Mesendoderm (in vitro differentiated cells): ENCODE measurements at regions not wholly inside any gene's neighbourhood (a gene's known extent, or its start where the extent isn't known, plus 50 kb on each side); places are given as distances from the start of the nearest gene placed in this dataset.
"Not testable (repeated sequence)": the region's sequence is repeated elsewhere in the genome, so short reads cannot be mapped to it uniquely, and the experiment has no call there.

Source experiments
- DNase-seq: peaks from one replicate; pipeline ENCODE4 v3.0.0; 2013
- H2AK5ac ChIP-seq: 2 replicates; pipeline ENCODE4 v1.6.1; 2013; ENCODE audit warnings: low read length, inconsistent platforms
- H2BK120ac ChIP-seq: 2 replicates; pipeline ENCODE4 v1.6.1; 2013; ENCODE audit warnings: low read depth, mild to moderate bottlenecking, low read length, moderate library complexity, mixed read lengths
- H2BK15ac ChIP-seq: replicated peaks from 2 replicates; pipeline ENCODE4 v1.6.1; 2013; ENCODE audit warnings: low read depth, mild to moderate bottlenecking, moderate library complexity
- H2BK5ac ChIP-seq: 2 replicates; pipeline ENCODE4 v1.6.1; 2013; ENCODE audit warnings: low read length, inconsistent platforms
- H3K18ac ChIP-seq: 2 replicates; pipeline ENCODE4 v1.6.1; 2013; ENCODE audit warnings: mild to moderate bottlenecking, low read length, mixed read lengths
- H3K23ac ChIP-seq: one replicate; pipeline ENCODE4 v1.6.1; 2013; ENCODE audit warnings: low read length
- H3K27ac ChIP-seq: 2 replicates; pipeline ENCODE4 v1.5.1; 2013; ENCODE audit warnings: low read depth, mild to moderate bottlenecking, inconsistent platforms, low read length, moderate library complexity
- H3K27me3 ChIP-seq: 2 replicates; pipeline ENCODE4 v1.6.1; 2013; ENCODE audit warnings: low read length, control low read depth, mild to moderate bottlenecking, inconsistent platforms; ENCODE audit not compliant: insufficient read depth, poor library complexity
- H3K36me3 ChIP-seq: 2 replicates; pipeline ENCODE4 v1.6.1; 2013; ENCODE audit warnings: low read length, inconsistent platforms; ENCODE audit not compliant: control insufficient read depth, insufficient read depth
- H3K4ac ChIP-seq: one replicate; pipeline ENCODE4 v1.6.1; 2013; ENCODE audit warnings: low read depth, mild to moderate bottlenecking, low read length, moderate library complexity
- H3K4me1 ChIP-seq: 2 replicates; pipeline ENCODE4 v1.6.1; 2013; ENCODE audit warnings: low read depth, low read length, inconsistent platforms; ENCODE audit not compliant: control insufficient read depth
- H3K4me2 ChIP-seq: 2 replicates; pipeline ENCODE4 v1.6.1; 2013; ENCODE audit warnings: low read length
- H3K4me3 ChIP-seq: 2 replicates; pipeline ENCODE4 v1.5.1; 2013; ENCODE audit warnings: mild to moderate bottlenecking, low read length
- H3K56ac ChIP-seq: one replicate; pipeline ENCODE4 v1.6.1; 2013; ENCODE audit warnings: low read length
- H3K79me1 ChIP-seq: 2 replicates; pipeline ENCODE4 v1.6.1; 2013; ENCODE audit warnings: low read length, inconsistent platforms
- H3K79me2 ChIP-seq: 2 replicates; pipeline ENCODE4 v1.6.1; 2013; ENCODE audit warnings: mild to moderate bottlenecking, low read length; ENCODE audit not compliant: control insufficient read depth, insufficient read depth
- H3K9ac ChIP-seq: 2 replicates; pipeline ENCODE4 v1.6.1; 2013; ENCODE audit warnings: low read length, inconsistent platforms
- H4K5ac ChIP-seq: one replicate; pipeline ENCODE4 v1.6.1; 2013; ENCODE audit warnings: low read length
- H4K8ac ChIP-seq: one replicate; pipeline ENCODE4 v1.6.1; 2013; ENCODE audit warnings: low read depth, mild to moderate bottlenecking, control low read depth, low read length, moderate library complexity
- WGBS: extraction: QIAGEN DNeasy Blood & Tissue Kit; methylation state at CpG from one replicate; pipeline ENCODE4 v1.1.7; 2013; ENCODE audit warnings: low lambda C conversion rate, missing lambda C conversion rate; ENCODE audit not compliant: insufficient coverage; ENCODE audit errors: extremely low coverage; 5-methylcytosine and 5-hydroxymethylcytosine counted together

GRCh38 chr6:132188556-132189264, 212.6 kb downstream of the MOXD1 start:
- no peak overlapping the region for H3K23ac ChIP-seq
- no peak overlapping the region for H4K8ac ChIP-seq
- no peak overlapping the region for H3K4ac ChIP-seq
- H2AK5ac ChIP-seq: no peak overlapping the region
- no peaks in the 10 kb centered on the region for H3K4me1 ChIP-seq
- H3K56ac ChIP-seq: no peak overlapping the region
- no peaks in the 10 kb centered on the region for H3K36me3 ChIP-seq
- H4K5ac ChIP-seq: no peak overlapping the region
- H3K79me1 ChIP-seq: no peaks in the 10 kb centered on the region
- no peak overlapping the region for H2BK5ac ChIP-seq
- no peak overlapping the region for H3K4me2 ChIP-seq
- no peak overlapping the region for H3K9ac ChIP-seq
- H3K27me3 ChIP-seq: no peaks in the 10 kb centered on the region
- no peak for DNase-seq
- H3K79me2 ChIP-seq: no peaks in the 10 kb centered on the region
- H3K4me3 ChIP-seq: no peak overlapping the region
- no peak overlapping the region for H3K18ac ChIP-seq
- H3K27ac ChIP-seq: no peak overlapping the region
- no peak overlapping the region for H2BK120ac ChIP-seq
- no CpG with 5 or more reads among the region's 1 CpG for WGBS
- no peak overlapping the region for H2BK15ac ChIP-seq

- Histone ChIP-seq H3K79me2 (no peaks in the 10 kb centered on the region), H4K8ac (no peak overlapping the region), H2BK5ac (no peak overlapping the region), H3K4me2 (no peak overlapping the region), H2AK5ac (no peak overlapping the region), H3K27me3 (no peaks in the 10 kb centered on the region), H2BK15ac (no peak overlapping the region), H4K5ac (no peak overlapping the region), H3K27ac (no peak overlapping the region), H3K4ac (no peak overlapping the region), H3K56ac (no peak overlapping the region), H3K23ac (no peak overlapping the region), H3K4me1 (no peaks in the 10 kb centered on the region), H2BK120ac (no peak overlapping the region), H3K9ac (no peak overlapping the region), H3K4me3 (no peak overlapping the region), H3K79me1 (no peaks in the 10 kb centered on the region), H3K18ac (no peak overlapping the region), H3K36me3 (no peaks in the 10 kb centered on the region)
- no CpG with 5 or more reads among the region's 1 CpG for WGBS
- DNase-seq: no peak
Measured at GRCh38 chr6:132187816-132188215, 213.5 kb downstream of the MOXD1 start.

GRCh38 chr6:132184966-132185365, 216.3 kb downstream of the MOXD1 start:
- not testable (repeated sequence) for H3K4me2 ChIP-seq, DNase-seq, H3K79me2 ChIP-seq, H3K4ac ChIP-seq, H2BK5ac ChIP-seq, H3K36me3 ChIP-seq, H3K18ac ChIP-seq, H3K23ac ChIP-seq, H4K5ac ChIP-seq, H3K27ac ChIP-seq, H2BK15ac ChIP-seq, H2BK120ac ChIP-seq, H3K4me3 ChIP-seq, H3K27me3 ChIP-seq, H4K8ac ChIP-seq, H2AK5ac ChIP-seq, H3K4me1 ChIP-seq, H3K79me1 ChIP-seq, H3K56ac ChIP-seq, H3K9ac ChIP-seq
- no CpG with 5 or more reads among the region's 1 CpG for WGBS

GRCh38 chr6:132179955-132180354, 221.3 kb downstream of the MOXD1 start:
- Histone ChIP-seq H2BK5ac (no peak overlapping the region), H2BK15ac (no peak overlapping the region), H3K27ac (no peak overlapping the region), H2AK5ac (no peak overlapping the region), H3K56ac (no peak overlapping the region), H3K18ac (no peak overlapping the region), H2BK120ac (no peak overlapping the region), H3K4me3 (no peak overlapping the region), H3K79me1 (no peaks in the 10 kb centered on the region), H3K79me2 (no peaks in the 10 kb centered on the region), H3K27me3 (no peaks in the 10 kb centered on the region), H3K36me3 (no peaks in the 10 kb centered on the region), H3K23ac (no peak overlapping the region), H4K8ac (no peak overlapping the region), H3K4me2 (no peak overlapping the region), H3K9ac (no peak overlapping the region), H4K5ac (no peak overlapping the region), H3K4me1 (no peaks in the 10 kb centered on the region), H3K4ac (no peak overlapping the region)
- WGBS: no CpG with 5 or more reads among the region's 3 CpGs
- DNase-seq: no peak

GRCh38 chr6:132174919-132175318, 223.7 kb upstream of the CCN2 start:
- Histone ChIP-seq H3K56ac (no peak overlapping the region), H2BK15ac (no peak overlapping the region), H3K23ac (no peak overlapping the region), H4K5ac (no peak overlapping the region), H2AK5ac (no peak overlapping the region), H3K36me3 (no peaks in the 10 kb centered on the region), H3K4me2 (no peak overlapping the region), H3K18ac (no peak overlapping the region), H3K27ac (no peak overlapping the region), H3K4ac (no peak overlapping the region), H4K8ac (no peak overlapping the region), H3K79me2 (no peaks in the 10 kb centered on the region), H2BK5ac (no peak overlapping the region), H3K79me1 (no peaks in the 10 kb centered on the region), H3K27me3 (no peaks in the 10 kb centered on the region), H3K9ac (no peak overlapping the region), H2BK120ac (no peak overlapping the region), H3K4me1 (no peaks in the 10 kb centered on the region), H3K4me3 (no peak overlapping the region)
- WGBS: no CpG with 5 or more reads among the region's 3 CpGs
- DNase-seq: peak; percentile 2

GRCh38 chr6:132168961-132169360, 217.8 kb upstream of the CCN2 start:
- Histone ChIP-seq H2BK5ac (no peak overlapping the region), H2BK15ac (no peak overlapping the region), H2AK5ac (no peak overlapping the region), H4K5ac (no peak overlapping the region), H4K8ac (no peak overlapping the region), H2BK120ac (no peak overlapping the region), H3K27me3 (no peaks in the 10 kb centered on the region), H3K4ac (no peak overlapping the region), H3K4me2 (no peak overlapping the region), H3K9ac (no peak overlapping the region), H3K18ac (no peak overlapping the region), H3K79me1 (no peaks in the 10 kb centered on the region), H3K4me3 (no peak overlapping the region), H3K56ac (no peak overlapping the region), H3K36me3 (no peaks in the 10 kb centered on the region), H3K4me1 (no peaks in the 10 kb centered on the region), H3K23ac (no peak overlapping the region), H3K27ac (no peak overlapping the region), H3K79me2 (no peaks in the 10 kb centered on the region)
- DNase-seq: no peak
- no CpG with 5 or more reads among the region's 3 CpGs for WGBS
